BJ (cell line): ENCODE measurements at regions not wholly inside any gene's neighbourhood (a gene's known extent, or its start where the extent isn't known, plus 50 kb on each side); places are given as distances from the start of the nearest gene placed in this dataset.
"Not testable (repeated sequence)": the region's sequence is repeated elsewhere in the genome, so short reads cannot be mapped to it uniquely, and the experiment has no call there.

Experiments used
- CTCF ChIA-PET: fragments of 350-600 bp; formaldehyde crosslinking; extraction: SDS; loops from one replicate; lab custom pipeline; 2021; ENCODE audit warnings: antibody characterized with exemption, inconsistent platforms; lab: Yijun Ruan, JAX
- POLR2A ChIA-PET: fragments of 300-600 bp; sonication (Branson Sonifier 250); formaldehyde crosslinking; extraction: SDS; loops from one replicate; lab custom pipeline; 2021; ENCODE audit warnings: antibody characterized with exemption; lab: Charles Lee
- DNase-seq: peaks from one replicate; pipeline ENCODE4 v3.0.0-alpha.2; 2011; ENCODE audit warnings: low read depth
- H3K27me3 ChIP-seq: 2 replicates; pipeline ENCODE4 v1.6.0; 2011; ENCODE audit warnings: low read length; ENCODE audit not compliant: control insufficient read depth, insufficient read depth
- H3K36me3 ChIP-seq: 2 replicates; pipeline ENCODE4 v1.5.1; 2011; ENCODE audit warnings: low read length; ENCODE audit not compliant: control insufficient read depth, insufficient read depth
- H3K4me3 ChIP-seq: 2 replicates; pipeline ENCODE4 v1.5.1; 2011; ENCODE audit warnings: low read depth, mild to moderate bottlenecking, control low read depth, low read length
- CTCF ChIP-seq: IDR thresholded peaks from 2 replicates; pipeline ENCODE4 v1.5.1; 2011; ENCODE audit warnings: low read depth, mild to moderate bottlenecking, control low read depth, inconsistent platforms, low read length, moderate library complexity; ENCODE audit not compliant: insufficient read depth

- Histone ChIP-seq H3K36me3 (no peaks in the 10 kb centered on the region), H3K4me3 (no peak overlapping the region), H3K27me3 (no peaks in the 10 kb centered on the region)
- no peak for DNase-seq
- ChIA-PET CTCF (interaction anchor here (0.6 to 1.8 kb wide), 3 partner anchors 11 to 19 kb away, joined by 3 to 5 read pairs (median 4); no protein-coding TSS in a partner anchor), POLR2A (no interaction called here)
- TF ChIP-seq CTCF: no peak
Observed at GRCh38 chr10:32179836-32180235, 123.6 kb upstream of the KIF5B start.

- H3K4me3 ChIP-seq, POLR2A ChIA-PET, H3K27me3 ChIP-seq, DNase-seq, H3K36me3 ChIP-seq: not testable (repeated sequence)
- CTCF ChIA-PET: interaction anchor here (0.6 kb wide), 1 partner anchor 866 kb away, joined by 3 read pairs; no protein-coding TSS in a partner anchor
Observed at GRCh38 chr10:32177594-32177993, 121.4 kb upstream of the KIF5B start.

- no peak for DNase-seq
- TF ChIP-seq CTCF: no peak
- POLR2A ChIA-PET: no interaction called here
- CTCF ChIA-PET: no interaction called here
- Histone ChIP-seq H3K4me3 (no peak overlapping the region), H3K27me3 (no peaks in the 10 kb centered on the region), H3K36me3 (no peaks in the 10 kb centered on the region)
Observed at GRCh38 chr10:32175629-32176028, 119.4 kb upstream of the KIF5B start.

- no peak for TF ChIP-seq CTCF
- CTCF ChIA-PET: interaction anchor here (1.1 kb wide), 1 partner anchor 17 kb away, joined by 5 read pairs; no protein-coding TSS in a partner anchor
Observed at GRCh38 chr10:32174349-32174893, 118.2 kb upstream of the KIF5B start.

GRCh38 chr10:32171204-32171603 is 115.0 kb upstream of the KIF5B start:
- POLR2A ChIA-PET: no interaction called here
- Histone ChIP-seq H3K4me3 (no peak overlapping the region), H3K36me3 (no peaks in the 10 kb centered on the region), H3K27me3 (no peaks in the 10 kb centered on the region)
- DNase-seq: no peak
- TF ChIP-seq CTCF: no peak
- CTCF ChIA-PET: interaction anchor here (0.6 kb wide), 1 partner anchor 23 kb away, joined by 6 read pairs; no protein-coding TSS in a partner anchor

More at GRCh38 chr10:32174349-32174893, 118.2 kb upstream of the KIF5B start:
- no peak overlapping the region for H3K4me3 ChIP-seq
- no peak for DNase-seq
- no peaks in the 10 kb centered on the region for H3K27me3 ChIP-seq
- H3K36me3 ChIP-seq: no peaks in the 10 kb centered on the region
- POLR2A ChIA-PET: no interaction called here

GRCh38 chr10:32169556-32169955 is 113.3 kb upstream of the KIF5B start:
- TF ChIP-seq CTCF: no peak
- DNase-seq: no peak
- ChIA-PET CTCF (interaction anchor here (0.8 kb wide), 1 partner anchor 20 kb away, joined by 4 read pairs; no protein-coding TSS in a partner anchor), POLR2A (no interaction called here)
- peaks cover 2% of the 10 kb centered on the region; the same call in 1 of the 2 replicates for H3K27me3 ChIP-seq
- no peak overlapping the region for H3K4me3 ChIP-seq
- H3K36me3 ChIP-seq: no peaks in the 10 kb centered on the region
